GM19023 (cell line): ENCODE measurements at regions not wholly inside any gene's neighbourhood (a gene's known extent, or its start where the extent isn't known, plus 50 kb on each side); places are given as distances from the start of the nearest gene placed in this dataset.
"Not testable (repeated sequence)": the region's sequence is repeated elsewhere in the genome, so short reads cannot be mapped to it uniquely, and the experiment has no call there.

Experiments used
- ATAC-seq: cut with Tn5 transposase; IDR thresholded peaks from one replicate; pipeline ENCODE4 v1.9.1; 2021; ENCODE audit warnings: mild to moderate bottlenecking, moderate library complexity; ENCODE audit not compliant: unreplicated experiment

GRCh38 chr4:170231377-170231776, 141.6 kb upstream of the AADAT start:
- no peak for ATAC-seq

- ATAC-seq, result no peak
These were observed 140.5 kb upstream of the AADAT start for GRCh38 chr4:170230242-170230641.

- no peak for ATAC-seq
These were observed 139.2 kb upstream of the AADAT start for GRCh38 chr4:170229006-170229405.

- ATAC-seq, result no peak
These were observed 138.2 kb upstream of the AADAT start for GRCh38 chr4:170227928-170228327.

- ATAC-seq, result no peak
These were observed 136.5 kb upstream of the AADAT start for GRCh38 chr4:170226288-170226687.

GRCh38 chr4:170214731-170215130, 125.0 kb upstream of the AADAT start:
- ATAC-seq, result no peak

- ATAC-seq, result no peak
These were observed 124.3 kb upstream of the AADAT start for GRCh38 chr4:170214101-170214500.

- ATAC-seq, result no peak
These were observed 113.0 kb upstream of the AADAT start for GRCh38 chr4:170202721-170203120.

GRCh38 chr4:170198747-170199146, 109.0 kb upstream of the AADAT start:
- no peak for ATAC-seq

GRCh38 chr4:170194794-170195193, 105.0 kb upstream of the AADAT start:
- ATAC-seq, result not testable (repeated sequence)

- ATAC-seq, result no peak
These were observed 103.7 kb upstream of the AADAT start for GRCh38 chr4:170193496-170193895.

- ATAC-seq, result no peak
These were observed 100.5 kb upstream of the AADAT start for GRCh38 chr4:170190265-170190664.

GRCh38 chr4:170170861-170171260, 81.1 kb upstream of the AADAT start:
- ATAC-seq, result no peak

- no peak for ATAC-seq
These were observed 79.9 kb upstream of the AADAT start for GRCh38 chr4:170169699-170170098.

GRCh38 chr4:170167678-170168077, 77.9 kb upstream of the AADAT start:
- ATAC-seq, result no peak

- ATAC-seq, result not testable (repeated sequence)
These were observed 76.4 kb upstream of the AADAT start for GRCh38 chr4:170166193-170166592.

- no peak for ATAC-seq
These were observed 72.7 kb upstream of the AADAT start for GRCh38 chr4:170162416-170162815.

- no peak for ATAC-seq
These were observed 67.9 kb upstream of the AADAT start for GRCh38 chr4:170157670-170158069.

GRCh38 chr4:170145120-170145519, 55.4 kb upstream of the AADAT start:
- no peak for ATAC-seq

GRCh38 chr4:170139764-170140163, 50.0 kb upstream of the AADAT start:
- no peak for ATAC-seq
